ENCODE measurements at regions not wholly inside any gene's neighbourhood (a gene's known extent, or its start where the extent isn't known, plus 50 kb on each side); places are given as distances from the start of the nearest gene placed in this dataset.

DNA sequence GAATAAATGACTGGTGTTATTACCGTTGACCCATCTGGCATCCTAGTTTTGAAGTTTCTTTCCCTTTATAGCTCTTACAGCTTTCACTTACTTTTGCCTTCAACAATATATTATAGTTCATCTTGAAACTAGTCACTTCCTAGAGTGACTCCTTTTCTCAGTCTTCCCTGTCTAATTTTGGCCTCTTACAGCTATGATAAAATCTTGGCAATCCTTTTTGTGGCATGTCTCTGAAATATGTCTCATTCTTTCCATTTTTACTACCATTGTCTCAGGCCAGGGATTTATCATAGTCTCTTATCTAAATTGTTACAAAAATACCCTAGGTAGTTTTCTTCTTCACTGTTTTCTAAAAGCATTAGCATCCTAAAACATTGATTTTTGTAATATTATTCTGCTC, 621.3 kb upstream of the ZNF608 start:
- no peaks in the 10 kb centered on the region for H3K27me3 ChIP-seq (ENCODE audit: control insufficient read depth in 3 of 3, insufficient read depth in 3 of 3, low read length in 2 of 3)
- no peak overlapping the region for H3K4me3 ChIP-seq
- no peak overlapping the region for H3K27ac ChIP-seq (ENCODE audit: low read depth in 1 of 2, low read length in 1 of 2)
- DNase-seq (no peak), ATAC-seq (ENCODE audit: insufficient read depth, low FRiP score) (no peak)
- TF ChIP-seq, protein P1, sequence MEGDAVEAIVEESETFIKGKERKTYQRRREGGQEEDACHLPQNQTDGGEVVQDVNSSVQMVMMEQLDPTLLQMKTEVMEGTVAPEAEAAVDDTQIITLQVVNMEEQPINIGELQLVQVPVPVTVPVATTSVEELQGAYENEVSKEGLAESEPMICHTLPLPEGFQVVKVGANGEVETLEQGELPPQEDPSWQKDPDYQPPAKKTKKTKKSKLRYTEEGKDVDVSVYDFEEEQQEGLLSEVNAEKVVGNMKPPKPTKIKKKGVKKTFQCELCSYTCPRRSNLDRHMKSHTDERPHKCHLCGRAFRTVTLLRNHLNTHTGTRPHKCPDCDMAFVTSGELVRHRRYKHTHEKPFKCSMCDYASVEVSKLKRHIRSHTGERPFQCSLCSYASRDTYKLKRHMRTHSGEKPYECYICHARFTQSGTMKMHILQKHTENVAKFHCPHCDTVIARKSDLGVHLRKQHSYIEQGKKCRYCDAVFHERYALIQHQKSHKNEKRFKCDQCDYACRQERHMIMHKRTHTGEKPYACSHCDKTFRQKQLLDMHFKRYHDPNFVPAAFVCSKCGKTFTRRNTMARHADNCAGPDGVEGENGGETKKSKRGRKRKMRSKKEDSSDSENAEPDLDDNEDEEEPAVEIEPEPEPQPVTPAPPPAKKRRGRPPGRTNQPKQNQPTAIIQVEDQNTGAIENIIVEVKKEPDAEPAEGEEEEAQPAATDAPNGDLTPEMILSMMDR (IDR thresholded peaks at IDR 0.05; ENCODE audit: control extremely low read depth, extremely low read depth) = no peak
- WGBS, 2 donors = 88 to 90% methylated on average over 1 of the region's 1 CpG
- no peaks in the 10 kb centered on the region for H3K9me3 ChIP-seq (ENCODE audit: control insufficient read depth in 4 of 4, insufficient read depth in 3 of 4, low read length in 3 of 4)
- no peak overlapping the region for H3K9ac ChIP-seq (ENCODE audit: insufficient read depth in 1 of 2, low read length in 2 of 2)
- peaks cover 0 to 7% (median 0%) of the 10 kb centered on the region in 5 donors for H3K4me1 ChIP-seq (ENCODE audit: control insufficient read depth in 5 of 5, insufficient read depth in 5 of 5, low read length in 5 of 5)
- no peaks in the 10 kb centered on the region for H3K36me3 ChIP-seq (ENCODE audit: control insufficient read depth in 4 of 4, insufficient read depth in 4 of 4, low read length in 4 of 4)

DNA sequence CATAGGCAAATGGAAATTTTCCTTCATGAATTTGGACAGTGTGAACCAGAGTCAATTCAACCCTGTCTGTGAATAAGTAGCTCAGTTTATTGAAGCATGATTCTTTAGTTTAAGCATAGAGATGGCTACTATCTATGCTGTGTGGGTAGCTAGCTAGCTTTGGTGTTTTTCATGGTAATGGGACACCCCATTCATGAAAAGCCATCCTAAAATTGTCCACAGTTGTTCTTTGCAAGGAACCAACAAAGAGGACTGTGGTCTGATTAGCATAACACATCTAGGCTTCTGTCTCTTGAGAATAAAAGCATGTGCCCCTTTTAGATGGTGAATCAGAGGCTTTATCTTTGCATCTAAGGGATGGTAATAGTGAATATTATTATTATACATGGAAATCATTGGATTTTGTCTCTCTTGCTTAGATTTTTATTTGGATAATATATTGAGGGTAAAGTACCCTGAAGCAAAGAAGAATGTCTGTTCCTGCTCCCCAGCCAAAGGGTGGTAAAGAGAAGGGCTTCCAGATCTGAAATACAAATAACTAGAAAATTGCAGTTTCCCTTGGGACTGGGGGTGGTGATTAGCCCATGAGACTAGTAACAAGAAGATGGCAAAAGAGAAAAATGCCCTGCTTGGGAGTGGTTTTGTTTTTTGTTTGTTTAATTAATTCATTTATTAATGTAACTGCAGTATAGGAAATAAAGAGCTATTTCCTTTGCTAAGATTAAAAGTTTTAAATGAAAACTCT, 624.2 kb upstream of the ZNF608 start:
- no peaks in the 10 kb centered on the region for H3K27me3 ChIP-seq (ENCODE audit: control insufficient read depth in 3 of 3, insufficient read depth in 3 of 3, low read length in 2 of 3)
- H3K4me1 ChIP-seq (ENCODE audit: control insufficient read depth in 5 of 5, insufficient read depth in 5 of 5, low read length in 5 of 5) = peaks cover 0 to 12% (median 0%) of the 10 kb centered on the region in 5 donors
- no peak overlapping the region for H3K4me3 ChIP-seq
- H3K36me3 ChIP-seq (ENCODE audit: control insufficient read depth in 4 of 4, insufficient read depth in 4 of 4, low read length in 4 of 4) = no peaks in the 10 kb centered on the region
- no peaks in the 10 kb centered on the region for H3K9me3 ChIP-seq (ENCODE audit: control insufficient read depth in 4 of 4, insufficient read depth in 3 of 4, low read length in 3 of 4)
- DNase-seq (no peak), ATAC-seq (ENCODE audit: insufficient read depth, low FRiP score) (no peak)
- H3K9ac ChIP-seq (ENCODE audit: insufficient read depth in 1 of 2, low read length in 2 of 2) = no peak overlapping the region
- TF ChIP-seq, protein P1 (IDR thresholded peaks at IDR 0.05; ENCODE audit: control extremely low read depth, extremely low read depth) = no peak
- no peak overlapping the region for H3K27ac ChIP-seq (ENCODE audit: low read depth in 1 of 2, low read length in 1 of 2)

DNA sequence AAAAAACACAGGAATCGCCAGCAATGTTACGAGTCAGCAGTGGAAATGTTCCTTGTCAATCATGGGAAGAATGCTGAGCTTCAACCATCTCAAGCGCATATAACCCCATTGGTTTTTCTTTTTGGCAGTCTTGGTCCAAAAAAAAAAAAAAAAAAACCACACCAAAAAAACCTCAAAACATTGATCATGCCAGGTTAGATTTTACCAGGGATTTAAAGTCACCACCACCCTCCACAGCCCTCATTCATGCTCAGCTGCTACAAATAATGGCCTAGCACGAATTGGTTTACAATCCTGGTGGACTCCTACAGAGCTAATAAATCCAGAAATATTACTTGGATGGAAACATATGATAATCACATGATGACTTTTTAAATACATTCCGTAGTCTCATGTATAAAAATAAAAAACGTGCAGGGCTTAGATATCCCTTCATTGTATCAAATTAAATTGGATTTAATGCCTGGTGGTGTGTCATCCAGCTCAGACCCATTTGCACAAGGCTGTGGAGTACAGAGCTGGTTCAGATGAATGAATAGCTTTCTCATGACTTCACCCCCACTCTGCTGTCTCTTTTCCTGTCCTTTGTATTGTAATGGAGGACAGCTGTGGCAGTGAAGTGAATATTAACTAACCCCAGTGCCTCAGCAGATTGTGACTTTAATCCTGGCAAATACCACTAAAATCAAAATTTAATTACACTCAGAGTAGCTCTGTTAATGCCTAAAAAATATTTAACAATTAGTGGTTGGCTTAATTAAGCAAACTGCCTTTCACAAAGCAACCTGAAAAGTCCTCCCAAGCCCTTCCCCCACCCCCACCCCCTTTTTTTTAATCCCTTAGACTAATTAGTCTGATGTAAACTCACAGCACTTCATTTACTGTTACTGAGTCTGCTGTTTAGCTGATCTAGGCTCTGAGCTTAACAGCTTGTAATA, 626.5 kb upstream of the ZNF608 start:
- Histone ChIP-seq H3K4me3 (no peak overlapping the region), H3K9ac (ENCODE audit: insufficient read depth in 1 of 2, low read length in 2 of 2) (no peak overlapping the region), H3K4me1 (ENCODE audit: control insufficient read depth in 5 of 5, insufficient read depth in 5 of 5, low read length in 5 of 5) (peaks cover 0 to 12% (median 0%) of the 10 kb centered on the region in 5 donors), H3K27ac (ENCODE audit: low read depth in 1 of 2, low read length in 1 of 2) (no peak overlapping the region), H3K36me3 (ENCODE audit: control insufficient read depth in 4 of 4, insufficient read depth in 4 of 4, low read length in 4 of 4) (no peaks in the 10 kb centered on the region), H3K27me3 (ENCODE audit: control insufficient read depth in 3 of 3, insufficient read depth in 3 of 3, low read length in 2 of 3) (no peaks in the 10 kb centered on the region), H3K9me3 (ENCODE audit: control insufficient read depth in 4 of 4, insufficient read depth in 3 of 4, low read length in 3 of 4) (no peaks in the 10 kb centered on the region)
- DNase-seq (peak in 2 of 3 donors; percentile 31 to 51), ATAC-seq (ENCODE audit: insufficient read depth, low FRiP score) (no peak)
- WGBS, 2 donors = 89 to 90% methylated on average over 6 of the region's 6 CpGs
- TF ChIP-seq, protein P1 (IDR thresholded peaks at IDR 0.05; ENCODE audit: control extremely low read depth, extremely low read depth) = no peak

Measured in lung (tissue), 11 donors.